NCI-H774 (cell line): ENCODE measurements at regions not wholly inside any gene's neighbourhood (a gene's known extent, or its start where the extent isn't known, plus 50 kb on each side); places are given as distances from the start of the nearest gene placed in this dataset.

Experiments
- DNase-seq: peaks from one replicate; lab custom pipeline; 2025; lab: John Stamatoyannopoulos, UW

GRCh38 chr13:50195045-50195444, 179.8 kb downstream of the KCNRG start:
- no peak for DNase-seq

GRCh38 chr13:50196118-50196517, 180.9 kb downstream of the KCNRG start:
- no peak for DNase-seq

- no peak for DNase-seq
Measured at GRCh38 chr13:50197705-50198104, 182.5 kb downstream of the KCNRG start.

GRCh38 chr13:50198508-50198907, 183.3 kb downstream of the KCNRG start:
- no peak for DNase-seq

- DNase-seq = no peak
Measured at GRCh38 chr13:50200569-50200968, 185.3 kb downstream of the KCNRG start.

GRCh38 chr13:50200988-50201387, 185.7 kb downstream of the KCNRG start:
- no peak for DNase-seq

- no peak for DNase-seq
Measured at GRCh38 chr13:50202485-50202884, 187.2 kb downstream of the KCNRG start.

GRCh38 chr13:50203256-50203941, 188.2 kb downstream of the KCNRG start:
- no peak for DNase-seq

- DNase-seq = no peak
Measured at GRCh38 chr13:50205581-50205980, 190.3 kb downstream of the KCNRG start.

- DNase-seq = no peak
Measured at GRCh38 chr13:50208826-50209335, 193.6 kb downstream of the KCNRG start.

GRCh38 chr13:50209631-50210030, 194.4 kb downstream of the KCNRG start:
- no peak for DNase-seq

- DNase-seq = no peak
Measured at GRCh38 chr13:50213526-50213925, 198.3 kb downstream of the KCNRG start.

- DNase-seq = no peak
Measured at GRCh38 chr13:50214514-50214913, 199.3 kb downstream of the KCNRG start.

- DNase-seq = no peak
Measured at GRCh38 chr13:50215399-50215798, 200.2 kb downstream of the KCNRG start.

- DNase-seq = no peak
Measured at GRCh38 chr13:50219743-50220142, 204.5 kb downstream of the KCNRG start.

- DNase-seq = no peak
Measured at GRCh38 chr13:50220938-50221337, 205.7 kb downstream of the KCNRG start.

GRCh38 chr13:50222569-50223332, 207.5 kb downstream of the KCNRG start:
- no peak for DNase-seq

GRCh38 chr13:50224534-50224933, 209.3 kb downstream of the KCNRG start:
- no peak for DNase-seq

GRCh38 chr13:50225193-50226155, 210.2 kb downstream of the KCNRG start:
- DNase-seq = no peak

GRCh38 chr13:50226515-50227155, 211.4 kb downstream of the KCNRG start:
- no peak for DNase-seq

GRCh38 chr13:50227361-50227760, 212.1 kb downstream of the KCNRG start:
- DNase-seq = no peak

GRCh38 chr13:50228527-50228926, 213.3 kb downstream of the KCNRG start:
- no peak for DNase-seq
